ENCODE measurements at regions not wholly inside any gene's neighbourhood (a gene's known extent, or its start where the extent isn't known, plus 50 kb on each side); places are given as distances from the start of the nearest gene placed in this dataset.

DNA sequence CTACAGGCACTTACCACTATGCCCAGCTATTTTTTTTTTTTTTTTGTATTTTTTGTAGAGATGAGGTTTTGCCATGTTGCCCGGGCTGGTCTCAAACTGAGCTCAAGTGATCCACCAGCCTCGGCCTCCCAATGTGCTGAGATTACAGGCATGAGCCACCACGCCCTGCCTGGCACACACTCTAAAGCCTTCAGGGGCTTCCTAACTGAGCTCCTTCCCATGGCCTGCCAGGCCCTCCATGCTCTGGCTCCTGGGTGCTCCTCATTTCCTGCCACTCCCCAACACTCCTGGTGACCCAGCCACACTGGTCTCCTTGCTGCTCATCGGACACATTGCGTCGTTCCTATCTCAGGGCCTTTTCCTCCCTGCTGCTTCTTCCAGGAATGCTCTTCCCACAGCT is 61.5 kb downstream of the CARTPT start:
- TF ChIP-seq, protein P1, sequence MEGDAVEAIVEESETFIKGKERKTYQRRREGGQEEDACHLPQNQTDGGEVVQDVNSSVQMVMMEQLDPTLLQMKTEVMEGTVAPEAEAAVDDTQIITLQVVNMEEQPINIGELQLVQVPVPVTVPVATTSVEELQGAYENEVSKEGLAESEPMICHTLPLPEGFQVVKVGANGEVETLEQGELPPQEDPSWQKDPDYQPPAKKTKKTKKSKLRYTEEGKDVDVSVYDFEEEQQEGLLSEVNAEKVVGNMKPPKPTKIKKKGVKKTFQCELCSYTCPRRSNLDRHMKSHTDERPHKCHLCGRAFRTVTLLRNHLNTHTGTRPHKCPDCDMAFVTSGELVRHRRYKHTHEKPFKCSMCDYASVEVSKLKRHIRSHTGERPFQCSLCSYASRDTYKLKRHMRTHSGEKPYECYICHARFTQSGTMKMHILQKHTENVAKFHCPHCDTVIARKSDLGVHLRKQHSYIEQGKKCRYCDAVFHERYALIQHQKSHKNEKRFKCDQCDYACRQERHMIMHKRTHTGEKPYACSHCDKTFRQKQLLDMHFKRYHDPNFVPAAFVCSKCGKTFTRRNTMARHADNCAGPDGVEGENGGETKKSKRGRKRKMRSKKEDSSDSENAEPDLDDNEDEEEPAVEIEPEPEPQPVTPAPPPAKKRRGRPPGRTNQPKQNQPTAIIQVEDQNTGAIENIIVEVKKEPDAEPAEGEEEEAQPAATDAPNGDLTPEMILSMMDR (IDR thresholded peaks at IDR 0.05): no peak
- TF ChIP-seq ZFX (IDR thresholded peaks at IDR 0.05; ENCODE audit: borderline replicate concordance): no peak

Measured in 22Rv1 (cell line).